ENCODE measurements at regions not wholly inside any gene's neighbourhood (a gene's known extent, or its start where the extent isn't known, plus 50 kb on each side); places are given as distances from the start of the nearest gene placed in this dataset.

GRCh38 chr16:55264949-55265348 is 59.1 kb upstream of the IRX6 start:
- no peak for DNase-seq (ENCODE audit: low read depth in 3 of 3)

- DNase-seq (ENCODE audit: low read depth in 3 of 3), result no peak
Observed at GRCh38 chr16:55265926-55266325, 58.1 kb upstream of the IRX6 start.

- DNase-seq (ENCODE audit: low read depth in 3 of 3), result no peak
Observed at GRCh38 chr16:55271945-55272513, 52.0 kb upstream of the IRX6 start.

GRCh38 chr16:55272744-55273143 is 51.3 kb upstream of the IRX6 start:
- no peak for DNase-seq (ENCODE audit: low read depth in 3 of 3)

- DNase-seq (ENCODE audit: low read depth in 3 of 3), result no peak
Observed at GRCh38 chr16:55273356-55273755, 50.6 kb upstream of the IRX6 start.

- DNase-seq (ENCODE audit: low read depth in 3 of 3), result no peak
Observed at GRCh38 chr16:55273959-55274358, 50.0 kb upstream of the IRX6 start.
